GM11168 (cell line): ENCODE measurements at regions not wholly inside any gene's neighbourhood (a gene's known extent, or its start where the extent isn't known, plus 50 kb on each side); places are given as distances from the start of the nearest gene placed in this dataset.
"Not testable (repeated sequence)": the region's sequence is repeated elsewhere in the genome, so short reads cannot be mapped to it uniquely, and the experiment has no call there.

Experiments used
- in situ Hi-C: fragments of 300-500 bp; cut with MboI; formaldehyde crosslinking; loops from one replicate; pipeline ENCODE4 v1.12.0; 2022; ENCODE audit warnings: low sequenced_read_pairs; ENCODE audit not compliant: unreplicated experiment

- in situ Hi-C loops = not testable (repeated sequence)
Measured at GRCh38 chr4:145255311-145255710, 74.9 kb upstream of the OTUD4 start.

- in situ Hi-C loops = no loop called here
Measured at GRCh38 chr4:145252190-145252589, 71.8 kb upstream of the OTUD4 start.

GRCh38 chr4:145251391-145251790 is 71.0 kb upstream of the OTUD4 start:
- in situ Hi-C loops = no loop called here

- in situ Hi-C loops = loop anchor here (25.0 kb wide), 1 partner anchor 313 kb away; no protein-coding TSS in a partner anchor
Measured at GRCh38 chr4:145248971-145249370, 68.6 kb upstream of the OTUD4 start.

- in situ Hi-C loops = loop anchor here (25.0 kb wide), 1 partner anchor 314 kb away; no protein-coding TSS in a partner anchor
Measured at GRCh38 chr4:145248502-145248901, 68.1 kb upstream of the OTUD4 start.

- in situ Hi-C loops = loop anchor here (25.0 kb wide), 1 partner anchor 328 kb away; no protein-coding TSS in a partner anchor
Measured at GRCh38 chr4:145234091-145234706, 53.8 kb upstream of the OTUD4 start.

- in situ Hi-C loops = loop anchor here (25.0 kb wide), 1 partner anchor 330 kb away; no protein-coding TSS in a partner anchor
Measured at GRCh38 chr4:145231906-145232700, 51.7 kb upstream of the OTUD4 start.

- in situ Hi-C loops = loop anchor here (25.0 kb wide), 1 partner anchor 332 kb away; no protein-coding TSS in a partner anchor
Measured at GRCh38 chr4:145230726-145231125, 50.3 kb upstream of the OTUD4 start.
